Vagina (tissue), 2 donors: ENCODE measurements at regions not wholly inside any gene's neighbourhood (a gene's known extent, or its start where the extent isn't known, plus 50 kb on each side); places are given as distances from the start of the nearest gene placed in this dataset.

Experiments
- DNase-seq, 2 donors: peaks; one replicate each; pipeline ENCODE4 v3.0.0-alpha.2; 2017; ENCODE audit errors: extremely low spot score in 2 of 2
- H3K27ac ChIP-seq: fragments of 200-600 bp; sonication (generic); one replicate; pipeline ENCODE4 v1.5.1; 2019
- H3K27me3 ChIP-seq: fragments of 200-600 bp; sonication (generic); one replicate; pipeline ENCODE4 v1.5.1; 2019
- H3K36me3 ChIP-seq, 2 donors: fragments of 200-600 bp; sonication (generic); one replicate each; pipeline ENCODE4 v1.5.1; 2017 to 2019
- H3K4me1 ChIP-seq: fragments of 200-600 bp; sonication (generic); one replicate; pipeline ENCODE4 v1.5.1; 2019
- H3K4me3 ChIP-seq, 2 donors: fragments of 200-600 bp; sonication (generic); 1 replicate in 1 of 2; 2 replicates in 1 of 2; pipeline ENCODE4 v1.5.1; 2016 to 2019
- H3K9me3 ChIP-seq: fragments of 200-600 bp; sonication (generic); one replicate; pipeline ENCODE4 v1.5.1; 2019
- POLR2A ChIP-seq, 2 donors: fragments of 450-650 bp; IDR thresholded peaks; one replicate each; pipeline ENCODE4 v1.6.1; 2017; ENCODE audit warnings: antibody characterized with exemption in 2 of 2, mild to moderate bottlenecking in 2 of 2, moderate library complexity in 2 of 2
- POLR2AphosphoS5 ChIP-seq, 2 donors: sonication (generic); formaldehyde crosslinking; IDR thresholded peaks; one replicate each; pipeline ENCODE4 v1.9.0; 2017; ENCODE audit warnings: antibody characterized with exemption in 2 of 2, mild to moderate bottlenecking in 2 of 2, low read depth in 1 of 2; ENCODE audit not compliant: insufficient read depth in 1 of 2
- intact Hi-C: fragments of 100-400 bp; cut with DNase I; formaldehyde crosslinking; loops from one replicate; pipeline ENCODE4 v1.15.1; 2023
- TF ChIP-seq, protein P1 (sequence below), 3 experiments: fragments of 450-650 bp in 2 of 3; fragments of 200-600 bp in 1 of 3; sonication (generic) in 1 of 3; IDR thresholded peaks; one replicate each; pipeline ENCODE4 v1.5.1; 2017 to 2019; ENCODE audit warnings: antibody characterized with exemption in 3 of 3, mild to moderate bottlenecking in 2 of 3, moderate library complexity in 2 of 3

DNA sequence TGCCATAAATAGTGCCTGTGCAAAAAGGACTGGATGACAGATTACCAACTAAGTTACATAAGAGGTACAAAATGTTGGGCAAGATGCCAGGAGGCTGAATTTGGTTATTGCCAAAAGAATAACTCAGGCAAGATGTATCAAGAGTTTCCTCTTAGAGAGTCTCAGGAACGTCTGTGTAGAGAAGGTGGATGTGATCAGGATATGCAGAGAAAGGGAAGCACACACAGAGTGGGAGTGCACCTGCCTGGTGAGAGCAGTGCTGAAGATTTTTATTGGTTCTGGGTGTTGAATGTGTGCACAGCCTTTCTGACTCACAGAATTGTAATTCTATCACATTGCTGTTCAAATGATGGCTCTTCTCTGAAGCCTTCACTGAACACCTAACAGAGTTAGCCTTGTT lies 156.8 kb upstream of the HS3ST1 start:
- Histone ChIP-seq H3K27me3 (no peaks in the 10 kb centered on the region), H3K27ac (no peak overlapping the region), H3K4me3 (no peak overlapping the region), H3K4me1 (peaks cover 4% of the 10 kb centered on the region), H3K36me3 (no peaks in the 10 kb centered on the region), H3K9me3 (no peaks in the 10 kb centered on the region)
- intact Hi-C loops: no loop called here
- TF ChIP-seq POLR2AphosphoS5 (IDR thresholded peaks at IDR 0.05; ENCODE audit: insufficient read depth in 1 of 2, low read depth in 1 of 2) (no peak), POLR2A (IDR thresholded peaks at IDR 0.05) (no peak)
- TF ChIP-seq, protein P1, sequence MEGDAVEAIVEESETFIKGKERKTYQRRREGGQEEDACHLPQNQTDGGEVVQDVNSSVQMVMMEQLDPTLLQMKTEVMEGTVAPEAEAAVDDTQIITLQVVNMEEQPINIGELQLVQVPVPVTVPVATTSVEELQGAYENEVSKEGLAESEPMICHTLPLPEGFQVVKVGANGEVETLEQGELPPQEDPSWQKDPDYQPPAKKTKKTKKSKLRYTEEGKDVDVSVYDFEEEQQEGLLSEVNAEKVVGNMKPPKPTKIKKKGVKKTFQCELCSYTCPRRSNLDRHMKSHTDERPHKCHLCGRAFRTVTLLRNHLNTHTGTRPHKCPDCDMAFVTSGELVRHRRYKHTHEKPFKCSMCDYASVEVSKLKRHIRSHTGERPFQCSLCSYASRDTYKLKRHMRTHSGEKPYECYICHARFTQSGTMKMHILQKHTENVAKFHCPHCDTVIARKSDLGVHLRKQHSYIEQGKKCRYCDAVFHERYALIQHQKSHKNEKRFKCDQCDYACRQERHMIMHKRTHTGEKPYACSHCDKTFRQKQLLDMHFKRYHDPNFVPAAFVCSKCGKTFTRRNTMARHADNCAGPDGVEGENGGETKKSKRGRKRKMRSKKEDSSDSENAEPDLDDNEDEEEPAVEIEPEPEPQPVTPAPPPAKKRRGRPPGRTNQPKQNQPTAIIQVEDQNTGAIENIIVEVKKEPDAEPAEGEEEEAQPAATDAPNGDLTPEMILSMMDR (IDR thresholded peaks at IDR 0.05): no peak
- no peak for DNase-seq

DNA sequence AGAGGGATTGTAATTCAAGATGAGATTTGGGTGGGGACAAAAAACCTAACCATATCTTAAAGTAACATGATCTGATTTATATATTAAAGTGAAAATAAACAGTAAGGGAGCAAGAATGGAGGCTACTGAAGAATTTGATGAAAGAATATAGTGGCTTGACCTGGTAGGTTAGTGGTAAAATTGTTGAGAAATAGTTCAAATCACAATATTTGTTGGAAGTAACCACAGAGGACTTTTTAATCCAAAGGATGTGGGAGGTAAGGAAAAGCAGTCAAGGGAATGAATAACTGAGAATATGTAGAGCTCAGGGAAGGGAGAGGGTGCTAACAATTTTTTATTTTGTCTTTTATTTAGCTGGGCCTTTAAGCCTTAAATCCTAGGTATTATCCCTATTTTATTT lies 139.8 kb upstream of the HS3ST1 start:
- Histone ChIP-seq H3K4me3 (no peak overlapping the region), H3K27me3 (no peaks in the 10 kb centered on the region)
- intact Hi-C loops: no loop called here

DNA sequence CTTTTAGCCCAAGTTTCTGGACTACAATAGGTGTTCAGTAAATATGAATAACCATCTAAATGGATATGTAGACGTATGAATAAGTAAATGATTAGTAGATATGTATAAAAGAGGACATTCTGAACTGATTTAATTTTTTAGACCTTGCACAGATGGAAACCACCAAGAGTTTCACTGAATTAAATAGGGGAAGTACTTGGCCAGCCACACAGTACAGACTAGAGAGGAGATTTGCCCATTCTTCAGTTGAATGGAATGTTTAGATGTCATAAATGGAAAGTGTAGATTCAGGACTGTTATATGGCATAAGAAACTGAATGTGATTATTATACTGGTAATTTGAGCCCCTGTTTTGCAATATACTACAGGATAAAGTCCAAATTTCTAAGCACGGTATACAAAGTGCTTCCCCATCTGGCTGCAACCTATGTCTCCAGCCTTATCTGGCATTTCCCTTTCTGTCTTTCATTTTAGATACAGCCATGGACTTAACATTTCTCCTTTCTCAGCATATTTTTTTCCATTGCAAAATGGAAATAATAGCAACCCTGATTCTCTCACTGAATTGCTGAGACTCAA lies 137.8 kb upstream of the HS3ST1 start:
- H3K36me3 ChIP-seq: no peaks in the 10 kb centered on the region
- no peak overlapping the region for H3K4me3 ChIP-seq
- intact Hi-C loops: no loop called here
- no peak for DNase-seq
- TF ChIP-seq POLR2A (IDR thresholded peaks at IDR 0.05) (no peak), POLR2AphosphoS5 (IDR thresholded peaks at IDR 0.05; ENCODE audit: insufficient read depth in 1 of 2, low read depth in 1 of 2) (no peak)
- TF ChIP-seq, protein P1 (IDR thresholded peaks at IDR 0.05): no peak
- no peaks in the 10 kb centered on the region for H3K4me1 ChIP-seq
- H3K27me3 ChIP-seq: no peaks in the 10 kb centered on the region
- H3K27ac ChIP-seq: no peak overlapping the region
- H3K9me3 ChIP-seq: no peaks in the 10 kb centered on the region

More for the DNA sequence above, 139.8 kb upstream of the HS3ST1 start:
- H3K36me3 ChIP-seq: no peaks in the 10 kb centered on the region
- H3K4me1 ChIP-seq: no peaks in the 10 kb centered on the region
- H3K9me3 ChIP-seq: no peaks in the 10 kb centered on the region
- no peak for DNase-seq
- no peak overlapping the region for H3K27ac ChIP-seq
- TF ChIP-seq POLR2AphosphoS5 (IDR thresholded peaks at IDR 0.05; ENCODE audit: insufficient read depth in 1 of 2, low read depth in 1 of 2) (no peak), POLR2A (IDR thresholded peaks at IDR 0.05) (no peak)
- TF ChIP-seq, protein P1 (IDR thresholded peaks at IDR 0.05): no peak

DNA sequence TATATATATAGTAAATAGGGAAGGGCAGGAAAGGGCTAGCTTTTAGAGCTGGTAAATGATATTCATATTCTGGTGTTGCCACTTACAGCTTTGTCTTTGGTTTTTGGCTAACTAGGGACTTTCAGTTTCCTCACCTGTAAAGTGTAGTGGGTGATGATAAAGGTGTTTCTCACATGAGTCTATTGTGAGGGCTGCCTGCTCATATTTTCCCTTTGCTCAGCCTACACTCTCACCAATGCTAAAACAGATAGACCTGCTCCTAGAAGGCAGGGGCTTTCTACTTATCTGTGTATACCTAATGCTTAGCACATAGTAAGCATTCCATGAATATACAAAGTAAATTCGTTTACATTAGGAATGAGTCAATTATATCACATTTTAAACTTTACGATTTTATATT lies 137.2 kb upstream of the HS3ST1 start:
- Histone ChIP-seq H3K27me3 (no peaks in the 10 kb centered on the region), H3K4me1 (no peaks in the 10 kb centered on the region), H3K9me3 (no peaks in the 10 kb centered on the region), H3K36me3 (no peaks in the 10 kb centered on the region), H3K27ac (no peak overlapping the region), H3K4me3 (no peak overlapping the region)
- intact Hi-C loops: no loop called here
- TF ChIP-seq POLR2A (IDR thresholded peaks at IDR 0.05): no peak
- TF ChIP-seq POLR2AphosphoS5 (IDR thresholded peaks at IDR 0.05; ENCODE audit: insufficient read depth in 1 of 2, low read depth in 1 of 2): no peak
- TF ChIP-seq, protein P1 (IDR thresholded peaks at IDR 0.05): no peak
- no peak for DNase-seq

DNA sequence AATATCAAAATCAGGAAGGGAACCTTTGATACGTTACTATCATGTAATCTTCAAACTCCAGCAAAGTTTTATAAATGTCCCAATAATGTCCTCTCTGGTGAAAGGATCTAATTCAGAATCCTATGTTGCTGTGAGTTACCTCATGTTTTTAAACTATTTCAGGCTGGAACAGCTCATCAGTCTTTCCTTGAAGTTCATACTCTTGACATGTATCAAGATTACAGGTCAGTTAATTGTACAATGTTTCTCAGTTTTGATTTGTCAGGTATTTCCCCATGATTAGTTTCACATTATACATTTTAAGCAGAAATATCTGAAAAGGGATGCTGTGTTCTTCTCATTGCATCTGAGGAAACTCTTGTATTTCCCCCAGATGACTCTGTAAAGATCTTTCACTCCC lies 136.5 kb upstream of the HS3ST1 start:
- Histone ChIP-seq H3K27ac (no peak overlapping the region), H3K4me1 (no peaks in the 10 kb centered on the region), H3K27me3 (no peaks in the 10 kb centered on the region), H3K4me3 (no peak overlapping the region), H3K9me3 (no peaks in the 10 kb centered on the region), H3K36me3 (no peaks in the 10 kb centered on the region)
- intact Hi-C loops: no loop called here
- no peak for DNase-seq
- TF ChIP-seq POLR2A (IDR thresholded peaks at IDR 0.05): no peak
- TF ChIP-seq POLR2AphosphoS5 (IDR thresholded peaks at IDR 0.05; ENCODE audit: insufficient read depth in 1 of 2, low read depth in 1 of 2): no peak
- TF ChIP-seq, protein P1 (IDR thresholded peaks at IDR 0.05): no peak
